GM21528 (cell line): ENCODE measurements at regions not wholly inside any gene's neighbourhood (a gene's known extent, or its start where the extent isn't known, plus 50 kb on each side); places are given as distances from the start of the nearest gene placed in this dataset.

Source experiments
- ATAC-seq: cut with Tn5 transposase; IDR thresholded peaks from one replicate; pipeline ENCODE4 v1.9.1; 2021; ENCODE audit warnings: mild to moderate bottlenecking, moderate library complexity; ENCODE audit not compliant: unreplicated experiment, low FRiP score

- ATAC-seq = no peak
These were observed 88.0 kb upstream of the NFIB start for GRCh38 chr9:14401911-14402310.

DNA sequence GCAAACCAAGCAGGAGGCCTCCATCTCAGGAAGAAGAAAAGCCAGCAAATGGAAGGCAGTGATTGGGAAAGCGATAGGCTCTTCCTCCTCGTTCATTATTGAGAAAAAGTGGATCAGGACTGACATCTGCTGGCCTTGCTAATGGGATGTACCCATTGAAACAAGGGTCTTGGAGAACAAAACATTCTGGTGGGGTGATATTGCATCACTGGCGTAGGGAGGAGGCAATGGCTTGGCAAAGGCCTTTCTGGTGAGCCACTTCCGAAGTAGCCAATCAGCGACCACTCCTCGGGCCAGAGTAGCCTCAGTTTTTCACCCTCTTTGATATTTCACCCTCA is 86.7 kb upstream of the NFIB start:
- no peak for ATAC-seq

DNA sequence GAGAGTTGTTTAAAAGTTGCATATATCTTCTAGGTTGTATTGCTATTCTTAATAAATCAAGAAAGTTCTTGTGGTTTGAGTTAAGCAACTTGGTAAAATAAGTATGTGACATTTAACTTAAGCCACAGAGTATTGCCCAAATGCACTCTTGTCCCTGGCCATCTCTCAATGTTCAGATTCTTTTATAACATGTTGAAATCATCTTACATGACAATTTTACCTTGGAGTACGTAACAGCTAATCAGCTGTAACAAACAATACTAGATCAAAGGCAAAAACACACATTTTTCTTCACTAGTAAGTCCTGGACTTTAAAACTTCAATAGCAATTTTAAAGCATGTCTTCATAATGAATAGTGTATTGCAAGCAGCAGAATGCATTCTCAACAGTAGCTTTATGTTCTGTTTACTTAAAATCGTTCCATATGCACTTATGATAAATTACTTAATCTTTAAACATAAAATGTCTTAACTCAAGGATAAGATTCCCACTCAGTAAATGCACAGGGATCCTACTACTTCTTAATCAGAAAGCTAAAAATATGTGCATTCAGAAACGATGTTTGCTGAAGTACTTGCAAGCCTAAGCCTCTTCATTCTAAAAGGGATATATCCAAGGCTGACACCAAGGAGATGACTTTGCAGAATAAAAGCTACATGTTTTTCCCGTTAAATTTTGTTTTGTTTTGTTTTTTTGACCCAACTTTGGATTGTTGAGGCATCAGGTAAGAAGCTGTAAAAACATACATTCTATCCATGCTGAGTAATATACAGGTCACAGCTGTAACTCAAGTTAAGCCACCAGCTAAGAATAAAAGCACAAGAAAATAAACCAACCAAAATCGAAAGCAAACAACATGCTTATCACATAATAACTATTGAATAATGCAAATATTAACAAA is 86.1 kb upstream of the NFIB start:
- ATAC-seq = no peak

- no peak for ATAC-seq
These were observed 84.5 kb upstream of the NFIB start for GRCh38 chr9:14398473-14398872.

DNA sequence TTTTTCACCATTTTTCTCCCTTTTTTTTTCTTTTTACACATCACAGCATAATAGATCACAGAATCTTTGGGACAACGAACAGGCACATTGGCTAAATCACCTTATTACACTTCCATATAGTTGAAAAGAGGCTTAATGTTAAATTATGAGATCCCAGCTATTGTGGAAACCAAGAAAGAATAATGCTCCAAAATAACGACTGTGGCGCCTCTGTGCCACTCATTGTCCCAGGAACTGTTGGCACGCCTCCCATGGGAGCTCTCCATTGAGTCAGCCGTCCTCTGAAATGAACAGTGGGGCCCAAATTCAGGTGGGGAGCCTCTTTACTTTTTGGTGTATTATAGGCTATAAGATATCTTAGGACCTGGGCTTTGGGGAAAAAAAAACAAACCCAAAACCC is 82.2 kb upstream of the NFIB start:
- ATAC-seq = no peak

GRCh38 chr9:14395317-14396082 is 81.6 kb upstream of the NFIB start:
- ATAC-seq = no peak

- ATAC-seq = no peak
These were observed 79.5 kb upstream of the NFIB start for GRCh38 chr9:14393418-14393817.

DNA sequence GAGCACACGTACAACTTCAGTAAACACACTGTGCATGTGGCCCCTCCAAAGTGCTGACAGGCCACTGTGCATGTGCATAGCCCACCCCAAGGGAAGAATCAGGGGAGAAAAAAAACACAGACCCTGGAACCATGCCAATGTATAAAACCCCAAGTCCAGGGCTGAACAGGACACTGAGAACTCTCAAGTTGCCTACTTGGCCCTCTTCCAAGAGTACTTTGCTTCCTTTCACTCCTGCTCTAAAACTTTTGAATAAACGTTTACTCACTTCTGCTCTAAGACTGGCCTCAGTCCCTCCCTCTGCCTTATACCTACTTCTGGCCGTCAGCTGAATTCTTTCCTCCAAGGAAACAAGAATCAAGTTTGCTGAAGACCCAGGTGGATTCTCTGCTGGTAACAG is 77.7 kb upstream of the NFIB start:
- ATAC-seq = no peak

GRCh38 chr9:14389657-14390056 is 75.7 kb upstream of the NFIB start:
- ATAC-seq = no peak

DNA sequence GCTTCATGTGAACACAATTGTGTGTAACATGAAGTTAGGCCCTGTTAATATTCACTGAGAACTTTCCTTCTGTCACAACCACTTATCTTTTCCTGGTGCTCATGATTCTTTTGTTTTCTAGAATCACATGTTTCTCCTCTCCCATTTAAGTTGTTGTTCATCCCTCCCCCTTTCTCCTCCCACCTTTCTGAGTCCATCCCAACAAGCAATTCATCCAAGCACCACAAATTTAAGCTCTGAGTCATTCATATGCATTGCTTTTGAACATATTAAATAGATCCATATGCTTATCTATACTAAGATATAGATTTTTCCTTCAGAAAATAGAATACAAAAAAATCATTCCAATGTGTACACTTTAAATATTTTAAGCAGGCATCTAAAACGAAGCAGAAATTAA is 75.2 kb upstream of the NFIB start:
- no peak for ATAC-seq

GRCh38 chr9:14383773-14384172 is 69.8 kb upstream of the NFIB start:
- ATAC-seq = no peak

GRCh38 chr9:14383294-14383693 is 69.4 kb upstream of the NFIB start:
- no peak for ATAC-seq

DNA sequence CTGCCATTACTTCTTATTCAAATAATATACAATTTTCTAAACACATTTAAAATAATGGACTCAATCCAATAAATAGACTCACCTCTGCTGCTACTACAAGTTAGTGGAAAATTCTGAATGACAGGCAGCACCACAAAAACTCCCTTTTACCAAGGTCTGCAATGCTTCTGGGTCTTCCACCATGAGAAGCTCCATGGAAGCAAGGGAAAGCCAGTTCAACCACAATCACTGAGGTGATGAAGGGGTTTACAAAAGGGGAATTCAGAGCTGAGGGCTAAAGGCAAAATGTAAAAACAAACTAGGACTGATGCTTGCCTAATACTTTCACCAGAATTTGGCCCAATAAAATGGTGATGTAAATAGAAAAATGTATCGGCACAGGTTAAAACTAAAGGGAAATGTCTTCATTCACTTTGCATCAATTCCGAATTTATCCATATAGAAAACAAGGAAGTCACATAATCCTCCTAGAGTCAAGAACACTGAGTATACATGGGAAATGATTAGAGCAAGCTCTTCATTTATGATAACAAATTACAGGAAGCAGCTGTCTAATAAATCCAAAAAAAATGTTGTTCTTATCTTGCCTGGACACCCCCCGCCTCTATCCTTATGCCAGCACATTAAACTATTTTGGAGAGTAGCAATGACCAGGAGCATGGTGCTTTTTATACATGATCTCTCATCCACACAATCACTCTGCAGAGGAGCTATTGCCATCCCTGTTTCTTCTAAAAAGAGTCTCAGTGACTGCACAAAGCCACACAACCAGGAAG is 66.3 kb upstream of the NFIB start:
- no peak for ATAC-seq

DNA sequence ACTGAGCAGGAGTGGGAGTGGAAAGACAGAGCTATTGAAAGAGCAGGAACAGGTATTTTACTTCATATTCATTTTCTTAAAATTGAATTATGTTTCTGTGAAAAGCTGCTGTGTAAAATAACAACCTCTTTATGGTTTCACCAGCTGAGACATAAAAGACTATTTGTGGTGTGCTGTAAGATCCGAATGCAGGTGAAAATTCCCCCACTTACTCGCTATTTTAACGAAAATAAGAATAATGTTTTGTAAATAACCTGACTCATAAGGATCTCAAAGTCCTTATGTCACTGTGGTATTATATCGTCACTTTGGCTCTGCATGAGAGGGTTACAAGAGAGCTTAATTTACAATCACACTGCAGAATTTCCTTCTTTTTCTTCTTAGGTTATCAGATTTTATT is 65.3 kb upstream of the NFIB start:
- ATAC-seq = no peak

DNA sequence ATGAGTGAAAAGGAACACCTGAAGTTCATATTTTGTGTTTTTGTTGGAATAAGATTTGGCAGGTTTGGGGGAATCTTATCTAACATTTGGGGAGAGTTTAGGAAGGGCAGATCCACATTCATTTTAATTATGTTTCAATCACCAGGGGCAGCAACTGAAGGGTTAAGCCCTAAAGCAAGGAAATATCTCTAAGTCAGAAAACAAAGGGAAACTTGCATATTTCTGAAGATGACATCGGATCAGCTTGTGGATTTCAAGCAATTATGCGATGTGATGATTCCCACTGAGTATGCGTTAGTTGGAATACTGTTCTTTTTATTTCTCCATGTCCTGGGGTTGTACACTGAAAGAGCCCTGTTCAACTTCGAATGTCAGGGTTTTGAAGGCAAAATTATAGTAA is 59.8 kb upstream of the NFIB start:
- ATAC-seq = no peak

DNA sequence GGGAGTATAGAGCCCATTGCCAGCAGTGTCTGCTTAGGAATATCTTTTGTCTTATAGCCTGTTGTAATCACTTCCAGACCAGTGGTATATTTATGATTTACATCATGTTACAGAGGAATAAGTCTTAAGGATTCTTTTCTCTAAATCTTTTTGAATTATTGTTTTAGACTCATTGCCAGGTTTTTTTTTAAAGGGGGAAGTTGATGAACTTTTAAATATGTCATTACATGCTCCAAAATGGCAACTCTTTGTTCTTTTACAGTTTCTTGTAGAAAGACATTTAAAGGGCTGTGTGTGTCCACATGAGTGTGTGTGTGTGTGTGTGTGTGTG is 59.4 kb upstream of the NFIB start:
- no peak for ATAC-seq

DNA sequence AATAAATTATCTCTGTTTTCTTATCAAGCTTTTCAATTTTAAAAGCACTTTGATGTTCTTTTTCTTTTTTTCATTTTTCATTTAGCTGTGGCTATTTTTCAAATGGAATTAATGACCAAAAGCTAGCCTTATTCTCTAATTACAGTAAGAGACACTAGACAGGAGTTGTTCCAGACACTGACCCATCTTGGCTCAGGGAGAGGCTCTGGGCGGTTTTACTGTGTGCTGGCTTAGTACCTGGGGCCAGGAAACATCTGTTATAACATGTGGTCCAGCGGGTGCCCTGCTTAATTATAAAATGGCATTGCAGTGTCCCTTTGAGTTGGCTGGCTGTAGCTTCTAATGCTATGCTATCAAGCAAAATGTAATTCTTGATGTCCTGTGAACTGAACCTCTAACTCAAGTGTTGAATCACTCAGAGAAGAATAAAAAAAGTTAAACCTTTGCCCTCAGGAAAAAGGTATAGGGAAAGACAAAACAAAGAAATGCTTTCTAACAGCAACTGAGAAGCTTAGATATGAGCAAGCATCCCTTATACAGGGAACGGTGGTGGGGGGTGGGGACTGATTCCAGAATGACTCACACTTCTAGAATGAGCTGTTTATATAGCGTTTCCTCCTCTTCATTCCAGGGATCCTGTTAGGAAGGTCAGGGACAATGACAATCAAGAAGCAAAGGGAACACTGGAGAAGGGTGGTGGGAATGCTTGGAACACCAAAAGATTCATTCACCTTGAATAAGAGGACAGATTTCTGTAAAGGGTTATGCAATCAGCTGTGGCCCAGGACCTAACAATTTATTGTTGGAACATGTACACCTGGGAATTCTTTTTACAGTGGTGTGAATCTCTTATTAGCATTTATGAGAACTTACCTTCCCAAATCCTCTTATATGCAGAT is 58.7 kb upstream of the NFIB start:
- ATAC-seq = no peak

- no peak for ATAC-seq
These were observed 55.1 kb upstream of the NFIB start for GRCh38 chr9:14369011-14369410.

DNA sequence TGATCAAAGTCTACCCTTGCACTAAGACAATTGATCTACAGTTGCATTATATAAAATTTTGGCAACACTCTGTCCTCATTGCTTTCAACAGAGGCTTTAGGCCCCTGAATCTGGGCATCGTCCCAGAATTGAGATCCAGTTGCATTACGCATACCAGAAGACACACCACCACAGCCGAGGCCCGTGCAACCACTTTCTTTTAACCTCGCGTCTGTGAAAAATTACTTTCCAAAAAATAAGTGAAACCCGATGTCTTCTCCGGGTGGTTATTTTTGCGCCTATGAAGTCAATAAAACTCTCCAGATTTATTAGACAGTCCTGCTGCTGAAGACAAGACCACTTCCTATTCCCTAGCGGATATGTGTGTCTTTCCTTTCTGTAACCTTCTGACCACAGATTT is 52.1 kb upstream of the NFIB start:
- ATAC-seq = no peak

DNA sequence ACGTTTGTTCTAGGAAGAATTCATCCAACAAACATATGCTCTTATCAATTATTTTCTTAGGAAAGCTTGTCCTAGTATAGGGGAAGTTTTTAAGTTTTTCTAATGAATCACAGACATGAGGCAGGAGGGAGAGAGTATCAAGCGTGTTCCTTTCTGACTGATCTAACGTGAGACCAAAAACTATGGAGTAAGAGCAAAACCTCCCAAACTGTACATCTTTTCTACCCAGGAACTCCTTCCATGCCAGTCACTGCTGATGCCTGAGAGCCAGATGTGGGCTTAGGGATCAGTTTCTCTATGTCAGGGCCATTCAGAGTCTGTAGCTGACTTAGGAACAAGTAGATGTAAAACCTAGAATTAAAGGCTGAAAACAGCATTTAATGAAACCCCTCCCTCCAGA is 51.7 kb upstream of the NFIB start:
- no peak for ATAC-seq
